DND-41 (cell line): ENCODE measurements at regions not wholly inside any gene's neighbourhood (a gene's known extent, or its start where the extent isn't known, plus 50 kb on each side); places are given as distances from the start of the nearest gene placed in this dataset.
A peak's percentile ranks its signal among the peaks of the same experiment; 100 is the strongest.

Experiments used
- ATAC-seq: fragments of 200-7000 bp; cut with Tn5 transposase; 3 replicates; pipeline ENCODE4 v1.9.1; 2021; ENCODE audit warnings: low read depth; ENCODE audit not compliant: insufficient read depth
- DNase-seq: peaks from one replicate; pipeline ENCODE4 v3.0.0-alpha.2; 2020
- H2AFZ ChIP-seq: 2 replicates; pipeline ENCODE4 v1.6.0; 2012; ENCODE audit warnings: low read depth, low read length
- H3K27ac ChIP-seq: 2 replicates; pipeline ENCODE4 v1.5.1; 2012; ENCODE audit warnings: low read length, inconsistent platforms
- H3K27me3 ChIP-seq: fragments of 200-600 bp; sonication (generic); 2 replicates; pipeline ENCODE4 v1.6.0; 2012; ENCODE audit warnings: low read length, mild to moderate bottlenecking, inconsistent platforms; ENCODE audit not compliant: insufficient read depth, poor library complexity
- H3K36me3 ChIP-seq: 2 replicates; pipeline ENCODE4 v1.5.1; 2012; ENCODE audit warnings: low read length, inconsistent platforms; ENCODE audit not compliant: insufficient read depth
- H3K4me1 ChIP-seq: 2 replicates; pipeline ENCODE4 v1.5.1; 2012; ENCODE audit warnings: mild to moderate bottlenecking, low read length; ENCODE audit not compliant: insufficient read depth
- H3K4me2 ChIP-seq: 2 replicates; pipeline ENCODE4 v1.6.0; 2012; ENCODE audit warnings: mild to moderate bottlenecking, moderate library complexity, low read length, inconsistent platforms; ENCODE audit not compliant: insufficient read depth
- H3K4me3 ChIP-seq, 2 experiments: fragments of 200-600 bp in 1 of 2; shearing (Covaris generic) in 1 of 2; 2 replicates each; pipeline ENCODE4 v1.5.1; 2012 to 2016; ENCODE audit warnings: inconsistent platforms in 2 of 2, low read length in 2 of 2, mild to moderate bottlenecking in 2 of 2, low read depth in 1 of 2, moderate library complexity in 1 of 2
- H3K79me2 ChIP-seq: 2 replicates; pipeline ENCODE4 v1.6.0; 2012; ENCODE audit warnings: low read length, inconsistent platforms; ENCODE audit not compliant: insufficient read depth
- H3K9ac ChIP-seq: 2 replicates; pipeline ENCODE4 v1.6.0; 2012; ENCODE audit warnings: low read depth, mild to moderate bottlenecking, inconsistent platforms, low read length, moderate library complexity
- H3K9me3 ChIP-seq: 2 replicates; pipeline ENCODE4 v1.5.1; 2012; ENCODE audit warnings: low read length, moderate library complexity, mild to moderate bottlenecking, inconsistent platforms; ENCODE audit not compliant: insufficient read depth, severe bottlenecking
- H4K20me1 ChIP-seq: 2 replicates; pipeline ENCODE4 v1.6.0; 2012; ENCODE audit warnings: low read length; ENCODE audit not compliant: insufficient read depth
- CTCF ChIP-seq: IDR thresholded peaks from 2 replicates; pipeline ENCODE4 v1.5.1; 2012; ENCODE audit warnings: borderline replicate concordance, low read length, moderate library complexity, mild to moderate bottlenecking; ENCODE audit not compliant: poor library complexity, severe bottlenecking; ENCODE audit errors: extremely low read depth
- EZH2 ChIP-seq: IDR thresholded peaks from 3 replicates; pipeline ENCODE4 v1.6.1; 2012; ENCODE audit warnings: borderline replicate concordance, low read depth, mild to moderate bottlenecking, moderate library complexity, low read length, inconsistent platforms; ENCODE audit not compliant: severe bottlenecking

- Histone ChIP-seq H3K9me3 (no peaks in the 10 kb centered on the region), H3K9ac (no peak overlapping the region), H3K36me3 (no peaks in the 10 kb centered on the region), H3K4me2 (no peak overlapping the region), H4K20me1 (no peaks in the 10 kb centered on the region), H3K4me3 (no peak overlapping the region), H3K4me1 (peaks cover 6% of the 10 kb centered on the region; the same call in 1 of the 2 replicates), H2AFZ (peak overlapping the region; percentile 53; the same call in 1 of the 2 replicates), H3K27me3 (no peaks in the 10 kb centered on the region), H3K27ac (no peak overlapping the region), H3K79me2 (no peaks in the 10 kb centered on the region)
- no peak for DNase-seq
- TF ChIP-seq EZH2 (no peak), CTCF (no peak)
- no peak for ATAC-seq
Observed at GRCh38 chr13:83333614-83334388, 548.5 kb downstream of the SLITRK1 start.

GRCh38 chr13:83332751-83333150 is 549.5 kb downstream of the SLITRK1 start:
- ATAC-seq, result no peak
- no peaks in the 10 kb centered on the region for H3K79me2 ChIP-seq

GRCh38 chr13:83327091-83327490 is 555.2 kb downstream of the SLITRK1 start:
- no peak overlapping the region for H3K4me3 ChIP-seq
- H3K9ac ChIP-seq, result no peak overlapping the region

More at GRCh38 chr13:83332751-83333150, 549.5 kb downstream of the SLITRK1 start:
- TF ChIP-seq EZH2 (no peak), CTCF (no peak)
- Histone ChIP-seq H3K4me1 (peaks cover 6% of the 10 kb centered on the region; the same call in 1 of the 2 replicates), H3K36me3 (no peaks in the 10 kb centered on the region), H3K4me2 (no peak overlapping the region), H2AFZ (no peak overlapping the region), H3K27ac (no peak overlapping the region), H3K9me3 (no peaks in the 10 kb centered on the region), H3K9ac (no peak overlapping the region), H4K20me1 (no peaks in the 10 kb centered on the region), H3K27me3 (no peaks in the 10 kb centered on the region), H3K4me3 (no peak overlapping the region)
- no peak for DNase-seq

More at GRCh38 chr13:83327091-83327490, 555.2 kb downstream of the SLITRK1 start:
- no peak for ATAC-seq
- no peak overlapping the region for H2AFZ ChIP-seq
- H3K9me3 ChIP-seq, result no peaks in the 10 kb centered on the region
- H3K4me1 ChIP-seq, result no peaks in the 10 kb centered on the region
- H4K20me1 ChIP-seq, result no peaks in the 10 kb centered on the region
- H3K27me3 ChIP-seq, result no peaks in the 10 kb centered on the region
- no peaks in the 10 kb centered on the region for H3K79me2 ChIP-seq
- TF ChIP-seq CTCF, result no peak
- no peak for TF ChIP-seq EZH2
- no peak for DNase-seq
- H3K27ac ChIP-seq, result no peak overlapping the region
- no peak overlapping the region for H3K4me2 ChIP-seq
- H3K36me3 ChIP-seq, result no peaks in the 10 kb centered on the region
